ENCODE measurements at regions not wholly inside any gene's neighbourhood (a gene's known extent, or its start where the extent isn't known, plus 50 kb on each side); places are given as distances from the start of the nearest gene placed in this dataset.

- Histone ChIP-seq H4K20me1 (ENCODE audit: insufficient read depth) (no peaks in the 10 kb centered on the region), H3K27ac (ENCODE audit: low read depth, low read length) (no peak overlapping the region), H3K9me2 (ENCODE audit: insufficient read depth) (no peaks in the 10 kb centered on the region), H3K9me3 (ENCODE audit: control insufficient read depth in 1 of 2, insufficient read depth in 1 of 2, low read depth in 1 of 2, low read length in 2 of 2) (no peaks in the 10 kb centered on the region), H3K36me3 (ENCODE audit: control insufficient read depth in 1 of 2, insufficient read depth in 2 of 2, low read length in 2 of 2) (no peaks in the 10 kb centered on the region), H3K4me1 (ENCODE audit: control insufficient read depth in 1 of 2, insufficient read depth in 2 of 2, low read length in 2 of 2) (no peaks in the 10 kb centered on the region), H3K4me3 (replicated peaks in 1 of 2; ENCODE audit: low read depth in 1 of 2, low read length in 2 of 2) (no peak overlapping the region), H3K9ac (ENCODE audit: low read length) (no peak overlapping the region), H3K79me2 (ENCODE audit: insufficient read depth, low read length) (no peaks in the 10 kb centered on the region), H3K4me2 (ENCODE audit: low read length) (no peak overlapping the region), H2AFZ (ENCODE audit: low read depth, low read length, poor library complexity, severe bottlenecking) (no peak overlapping the region), H3K27me3 (ENCODE audit: insufficient read depth, low read length) (no peaks in the 10 kb centered on the region)
- no TSS peak for BruUV-seq (replicated peaks)
- TF ChIP-seq TCF7L2 (IDR thresholded peaks at IDR 0.05; ENCODE audit: borderline replicate concordance, extremely low read depth, insufficient read depth, insufficient read length) (no peak), ZNF274 (IDR thresholded peaks at IDR 0.05; ENCODE audit: low read depth, low read length) (no peak), SRF (IDR thresholded peaks at IDR 0.05; ENCODE audit: low read depth) (no peak), EZH2phosphoT487 (IDR thresholded peaks at IDR 0.05; ENCODE audit: borderline replicate concordance) (no peak), FOSL1 (IDR thresholded peaks at IDR 0.05; ENCODE audit: low read depth) (no peak), EGR1 (IDR thresholded peaks at IDR 0.05; ENCODE audit: low read depth) (no peak), SP1 (IDR thresholded peaks at IDR 0.05; ENCODE audit: low read depth) (no peak), POLR2A (IDR thresholded peaks at IDR 0.05; ENCODE audit: borderline replicate concordance, extremely low read depth, insufficient read depth, insufficient read length) (no peak), POLR2AphosphoS5 (IDR thresholded peaks at IDR 0.05; ENCODE audit: low read depth, low read length) (no peak), ZBTB33 (IDR thresholded peaks at IDR 0.05; ENCODE audit: extremely low read depth, insufficient replicate concordance, low read length) (no peak), RAD21 (IDR thresholded peaks at IDR 0.05; ENCODE audit: low read depth) (no peak), JUND (IDR thresholded peaks at IDR 0.05) (no peak)
- CTCF ChIA-PET, result no interaction called here
- POLR2A ChIA-PET, result no interaction called here
- intact Hi-C loops (cut with micrococcal nuclease), result no loop called here
- DNase-seq (ENCODE audit: low read depth, low spot score) (no peak), ATAC-seq (no peak)
- RAD21 ChIA-PET (ENCODE audit: low non-redundant PET in 1 of 2, low total read pairs in 2 of 2, uncharacterized antibody in 2 of 2, unreplicated experiment in 2 of 2), result no interaction called here
Measured at GRCh38 chr12:76939701-76940100, 60.9 kb upstream of the CSRP2 start.

All from HCT116 (cell line).